ENCODE measurements at regions not wholly inside any gene's neighbourhood (a gene's known extent, or its start where the extent isn't known, plus 50 kb on each side); places are given as distances from the start of the nearest gene placed in this dataset.

GRCh38 chr13:50156561-50157127 lies 141.4 kb downstream of the KCNRG start:
- TF ChIP-seq POLR2A (IDR thresholded peaks at IDR 0.05) (no peak), CTCF (IDR thresholded peaks at IDR 0.05) (no peak)

Data from lower leg skin (tissue), 3 donors.